Smooth muscle cell (in vitro differentiated cells): ENCODE measurements at regions not wholly inside any gene's neighbourhood (a gene's known extent, or its start where the extent isn't known, plus 50 kb on each side); places are given as distances from the start of the nearest gene placed in this dataset.

Source experiments
- DNase-seq: peaks from one replicate; lab custom pipeline; 2025; ENCODE audit not compliant: unreplicated experiment; lab: John Stamatoyannopoulos, UW
- H2AFZ ChIP-seq: fragments of 200-600 bp; sonication (generic); 2 replicates; pipeline ENCODE4 v1.6.0; 2016; ENCODE audit warnings: antibody characterized with exemption, low read depth, mild to moderate bottlenecking
- H3F3A ChIP-seq: fragments of 200-600 bp; sonication (generic); 2 replicates; pipeline ENCODE4 v1.6.0; 2017; ENCODE audit warnings: antibody characterized with exemption, low read depth
- H3K27ac ChIP-seq: fragments of 200-600 bp; sonication (generic); 2 replicates; pipeline ENCODE4 v1.5.1; 2016; ENCODE audit warnings: low read depth, mild to moderate bottlenecking
- H3K27me3 ChIP-seq: fragments of 200-600 bp; sonication (generic); 2 replicates; pipeline ENCODE4 v1.6.1; 2016; ENCODE audit warnings: low read depth, mild to moderate bottlenecking
- H3K36me3 ChIP-seq: fragments of 200-600 bp; sonication (generic); 2 replicates; pipeline ENCODE4 v1.5.1; 2016; ENCODE audit warnings: low read depth
- H3K4me1 ChIP-seq: fragments of 200-600 bp; sonication (generic); 2 replicates; pipeline ENCODE4 v1.5.1; 2016; ENCODE audit warnings: low read depth
- H3K4me2 ChIP-seq: fragments of 200-600 bp; sonication (generic); 2 replicates; pipeline ENCODE4 v1.6.0; 2016; ENCODE audit warnings: mild to moderate bottlenecking
- H3K4me3 ChIP-seq: fragments of 200-600 bp; sonication (generic); 2 replicates; pipeline ENCODE4 v1.5.1; 2016; ENCODE audit warnings: mild to moderate bottlenecking
- H3K79me2 ChIP-seq: fragments of 200-600 bp; sonication (generic); 2 replicates; pipeline ENCODE4 v1.6.0; 2016; ENCODE audit warnings: low read depth, mild to moderate bottlenecking
- H3K9ac ChIP-seq: fragments of 200-600 bp; sonication (generic); 2 replicates; pipeline ENCODE4 v1.6.0; 2016; ENCODE audit warnings: low read depth
- H3K9me3 ChIP-seq: fragments of 200-600 bp; sonication (generic); replicated peaks from 2 replicates; pipeline ENCODE4 v1.5.1; 2016; ENCODE audit warnings: low read depth
- H4K20me1 ChIP-seq: fragments of 200-600 bp; sonication (generic); 2 replicates; pipeline ENCODE4 v1.6.0; 2016; ENCODE audit warnings: low read depth
- CTCF ChIP-seq: fragments of 200-600 bp; sonication (generic); IDR thresholded peaks from 2 replicates; pipeline ENCODE4 v1.5.1; 2017; ENCODE audit warnings: borderline replicate concordance, mild to moderate bottlenecking, antibody characterized with exemption; ENCODE audit not compliant: insufficient read depth, poor library complexity, severe bottlenecking
- WGBS: methylation state at CpG from one replicate; pipeline ENCODE4 v1.1.7; 2016; ENCODE audit warnings: low lambda C conversion rate; 5-methylcytosine and 5-hydroxymethylcytosine counted together

GRCh38 chr2:223107825-223108224 is 55.8 kb downstream of the KCNE4 start:
- no peak for DNase-seq
- Histone ChIP-seq H3K79me2 (no peaks in the 10 kb centered on the region), H3K27ac (peak overlapping the region; percentile 96), H3F3A (peaks cover 4% of the 10 kb centered on the region), H3K4me3 (no peak overlapping the region), H3K27me3 (no peaks in the 10 kb centered on the region), H3K9ac (no peak overlapping the region), H4K20me1 (no peaks in the 10 kb centered on the region), H3K9me3 (no peaks in the 10 kb centered on the region), H3K4me1 (peaks cover 3% of the 10 kb centered on the region), H3K4me2 (peak overlapping the region; percentile 2), H2AFZ (no peak overlapping the region), H3K36me3 (no peaks in the 10 kb centered on the region)
- 90% methylated on average over 1 of the region's 1 CpG for WGBS
- TF ChIP-seq CTCF, result no peak

- WGBS, result 5% methylated on average over 5 of the region's 5 CpGs
- Histone ChIP-seq H3K79me2 (no peaks in the 10 kb centered on the region), H3K9ac (peak overlapping the region; percentile 78), H3K4me3 (no peak overlapping the region), H3K4me1 (peaks cover 3% of the 10 kb centered on the region), H3K27me3 (no peaks in the 10 kb centered on the region), H2AFZ (no peak overlapping the region), H3K4me2 (peak overlapping the region; percentile 34), H3F3A (peaks cover 4% of the 10 kb centered on the region), H3K36me3 (no peaks in the 10 kb centered on the region), H3K27ac (peak overlapping the region; percentile 96), H3K9me3 (no peaks in the 10 kb centered on the region), H4K20me1 (no peaks in the 10 kb centered on the region)
- no peak for TF ChIP-seq CTCF
- no peak for DNase-seq
These were observed 56.5 kb downstream of the KCNE4 start for GRCh38 chr2:223108351-223109050.

GRCh38 chr2:223109341-223109740 is 57.4 kb downstream of the KCNE4 start:
- peak overlapping the region; percentile 34 for H3K4me2 ChIP-seq
- no peak for DNase-seq

More at GRCh38 chr2:223109341-223109740, 57.4 kb downstream of the KCNE4 start:
- H3K27me3 ChIP-seq, result no peaks in the 10 kb centered on the region
- peak overlapping the region; percentile 78 for H3K9ac ChIP-seq
- H4K20me1 ChIP-seq, result no peaks in the 10 kb centered on the region
- WGBS, result 22% methylated on average over 3 of the region's 3 CpGs
- no peaks in the 10 kb centered on the region for H3K79me2 ChIP-seq
- H2AFZ ChIP-seq, result no peak overlapping the region
- H3K9me3 ChIP-seq, result no peaks in the 10 kb centered on the region
- H3K4me1 ChIP-seq, result peaks cover 3% of the 10 kb centered on the region
- no peaks in the 10 kb centered on the region for H3K36me3 ChIP-seq
- H3K4me3 ChIP-seq, result no peak overlapping the region
- peaks cover 4% of the 10 kb centered on the region for H3F3A ChIP-seq
- TF ChIP-seq CTCF, result no peak
- peak overlapping the region; percentile 96 for H3K27ac ChIP-seq
